ENCODE measurements at regions not wholly inside any gene's neighbourhood (a gene's known extent, or its start where the extent isn't known, plus 50 kb on each side); places are given as distances from the start of the nearest gene placed in this dataset.

GRCh38 chr7:21013765-21014539 lies 227.3 kb upstream of the SP8 start:
- no peak overlapping the region for H3K4me3 Mint-ChIP-seq
- no peak for DNase-seq (ENCODE audit: extremely low spot score, unreplicated experiment)
- H3K27ac Mint-ChIP-seq = no peak overlapping the region
- H3K36me3 Mint-ChIP-seq = no peaks in the 10 kb centered on the region
- peaks cover 13% of the 10 kb centered on the region for H3K27me3 Mint-ChIP-seq
- no peak for TF ChIP-seq CTCF (conservative IDR thresholded peaks at IDR 0.05)
- peaks cover 11% of the 10 kb centered on the region for H3K9me3 Mint-ChIP-seq
- H3K4me1 Mint-ChIP-seq (ENCODE audit: unreplicated experiment) = no peaks in the 10 kb centered on the region

GRCh38 chr7:21020667-21021066 lies 234.0 kb upstream of the SP8 start:
- Mint-ChIP-seq H3K4me1 (ENCODE audit: unreplicated experiment) (no peaks in the 10 kb centered on the region), H3K27ac (no peak overlapping the region), H3K4me3 (no peak overlapping the region), H3K9me3 (peaks cover 3% of the 10 kb centered on the region), H3K27me3 (peaks cover 28% of the 10 kb centered on the region), H3K36me3 (no peaks in the 10 kb centered on the region)
- no peak for TF ChIP-seq CTCF (conservative IDR thresholded peaks at IDR 0.05)
- DNase-seq (ENCODE audit: extremely low spot score, unreplicated experiment) = no peak

GRCh38 chr7:21023841-21024484 lies 237.3 kb upstream of the SP8 start:
- TF ChIP-seq CTCF (conservative IDR thresholded peaks at IDR 0.05) = no peak
- no peak overlapping the region for H3K4me3 Mint-ChIP-seq
- DNase-seq (ENCODE audit: extremely low spot score, unreplicated experiment) = no peak
- no peaks in the 10 kb centered on the region for H3K9me3 Mint-ChIP-seq
- peaks cover 1% of the 10 kb centered on the region for H3K4me1 Mint-ChIP-seq (ENCODE audit: unreplicated experiment)
- no peaks in the 10 kb centered on the region for H3K36me3 Mint-ChIP-seq
- H3K27ac Mint-ChIP-seq = no peak overlapping the region
- H3K27me3 Mint-ChIP-seq = peaks cover 52% of the 10 kb centered on the region

- DNase-seq (ENCODE audit: extremely low spot score, unreplicated experiment) = no peak
- H3K27ac Mint-ChIP-seq = no peak overlapping the region
- H3K9me3 Mint-ChIP-seq = no peaks in the 10 kb centered on the region
- no peaks in the 10 kb centered on the region for H3K36me3 Mint-ChIP-seq
- peaks cover 6% of the 10 kb centered on the region for H3K4me1 Mint-ChIP-seq (ENCODE audit: unreplicated experiment)
- no peak overlapping the region for H3K4me3 Mint-ChIP-seq
- H3K27me3 Mint-ChIP-seq = peaks cover 57% of the 10 kb centered on the region
- TF ChIP-seq CTCF (conservative IDR thresholded peaks at IDR 0.05) = no peak
Measured at GRCh38 chr7:21024485-21024867, 237.8 kb upstream of the SP8 start.

GRCh38 chr7:21028186-21028585 lies 241.5 kb upstream of the SP8 start:
- DNase-seq (ENCODE audit: extremely low spot score, unreplicated experiment) = no peak
- TF ChIP-seq CTCF (conservative IDR thresholded peaks at IDR 0.05) = no peak
- Mint-ChIP-seq H3K4me3 (no peak overlapping the region), H3K9me3 (no peaks in the 10 kb centered on the region), H3K27ac (no peak overlapping the region), H3K36me3 (no peaks in the 10 kb centered on the region), H3K27me3 (peaks cover 74% of the 10 kb centered on the region), H3K4me1 (ENCODE audit: unreplicated experiment) (peaks cover 8% of the 10 kb centered on the region)
